ENCODE measurements at regions not wholly inside any gene's neighbourhood (a gene's known extent, or its start where the extent isn't known, plus 50 kb on each side); places are given as distances from the start of the nearest gene placed in this dataset.

- Histone ChIP-seq H3K4me2 (ENCODE audit: insufficient read depth, low read length) (no peak overlapping the region), H3K9me3 (ENCODE audit: insufficient read depth, low read length, severe bottlenecking) (no peaks in the 10 kb centered on the region), H3K9ac (ENCODE audit: low read depth, low read length) (no peak overlapping the region), H3K36me3 (ENCODE audit: insufficient read depth, low read length) (no peaks in the 10 kb centered on the region), H3K4me1 (ENCODE audit: insufficient read depth, low read length) (no peaks in the 10 kb centered on the region), H2AFZ (ENCODE audit: low read depth, low read length) (no peak overlapping the region), H3K27me3 (ENCODE audit: insufficient read depth, low read length, poor library complexity) (no peaks in the 10 kb centered on the region), H3K27ac (ENCODE audit: low read length) (no peak overlapping the region), H3K4me3 (ENCODE audit: low read depth in 1 of 2, low read length in 2 of 2) (no peak overlapping the region), H4K20me1 (ENCODE audit: insufficient read depth, low read length) (no peaks in the 10 kb centered on the region), H3K79me2 (ENCODE audit: insufficient read depth, low read length) (no peaks in the 10 kb centered on the region)
- no peak for ATAC-seq (ENCODE audit: insufficient read depth, low read depth)
- no peak for TF ChIP-seq EZH2 (IDR thresholded peaks at IDR 0.05; ENCODE audit: borderline replicate concordance, low read depth, low read length, severe bottlenecking)
- TF ChIP-seq CTCF (IDR thresholded peaks at IDR 0.05; ENCODE audit: borderline replicate concordance, extremely low read depth, low read length, poor library complexity, severe bottlenecking) = no peak
- no peak for DNase-seq
Measured at GRCh38 chr14:86723254-86723624, 1193.3 kb downstream of the FLRT2 start.

GRCh38 chr14:86722612-86723253, 1192.8 kb downstream of the FLRT2 start:
- DNase-seq = no peak
- H3K36me3 ChIP-seq (ENCODE audit: insufficient read depth, low read length) = no peaks in the 10 kb centered on the region
- H3K4me3 ChIP-seq (ENCODE audit: low read depth in 1 of 2, low read length in 2 of 2) = no peak overlapping the region
- H3K4me1 ChIP-seq (ENCODE audit: insufficient read depth, low read length) = no peaks in the 10 kb centered on the region
- TF ChIP-seq EZH2 (IDR thresholded peaks at IDR 0.05; ENCODE audit: borderline replicate concordance, low read depth, low read length, severe bottlenecking) = no peak
- H3K79me2 ChIP-seq (ENCODE audit: insufficient read depth, low read length) = no peaks in the 10 kb centered on the region
- H3K9me3 ChIP-seq (ENCODE audit: insufficient read depth, low read length, severe bottlenecking) = no peaks in the 10 kb centered on the region
- no peak overlapping the region for H2AFZ ChIP-seq (ENCODE audit: low read depth, low read length)
- H3K9ac ChIP-seq (ENCODE audit: low read depth, low read length) = no peak overlapping the region
- H3K27me3 ChIP-seq (ENCODE audit: insufficient read depth, low read length, poor library complexity) = no peaks in the 10 kb centered on the region
- H3K27ac ChIP-seq (ENCODE audit: low read length) = no peak overlapping the region
- ATAC-seq (ENCODE audit: insufficient read depth, low read depth) = no peak
- H3K4me2 ChIP-seq (ENCODE audit: insufficient read depth, low read length) = no peak overlapping the region
- no peaks in the 10 kb centered on the region for H4K20me1 ChIP-seq (ENCODE audit: insufficient read depth, low read length)

GRCh38 chr14:86714575-86714974, 1184.6 kb downstream of the FLRT2 start:
- no peak overlapping the region for H3K9ac ChIP-seq (ENCODE audit: low read depth, low read length)
- no peak overlapping the region for H3K4me2 ChIP-seq (ENCODE audit: insufficient read depth, low read length)
- H2AFZ ChIP-seq (ENCODE audit: low read depth, low read length) = no peak overlapping the region
- H3K36me3 ChIP-seq (ENCODE audit: insufficient read depth, low read length) = no peaks in the 10 kb centered on the region
- no peaks in the 10 kb centered on the region for H3K9me3 ChIP-seq (ENCODE audit: insufficient read depth, low read length, severe bottlenecking)
- no peaks in the 10 kb centered on the region for H3K4me1 ChIP-seq (ENCODE audit: insufficient read depth, low read length)
- no peak overlapping the region for H3K27ac ChIP-seq (ENCODE audit: low read length)
- ATAC-seq (ENCODE audit: insufficient read depth, low read depth) (peak; percentile 69; the same call in 2 of the 3 replicates), DNase-seq (no peak)
- TF ChIP-seq CTCF (IDR thresholded peaks at IDR 0.05; ENCODE audit: borderline replicate concordance, extremely low read depth, low read length, poor library complexity, severe bottlenecking) (no peak), EZH2 (IDR thresholded peaks at IDR 0.05; ENCODE audit: borderline replicate concordance, low read depth, low read length, severe bottlenecking) (no peak)
- no peaks in the 10 kb centered on the region for H3K79me2 ChIP-seq (ENCODE audit: insufficient read depth, low read length)
- H4K20me1 ChIP-seq (ENCODE audit: insufficient read depth, low read length) = no peaks in the 10 kb centered on the region
- H3K27me3 ChIP-seq (ENCODE audit: insufficient read depth, low read length, poor library complexity) = no peaks in the 10 kb centered on the region
- H3K4me3 ChIP-seq (ENCODE audit: low read depth in 1 of 2, low read length in 2 of 2) = no peak overlapping the region

GRCh38 chr14:86714153-86714552, 1184.2 kb downstream of the FLRT2 start:
- no peak overlapping the region for H3K9ac ChIP-seq (ENCODE audit: low read depth, low read length)
- ATAC-seq (ENCODE audit: insufficient read depth, low read depth) (no peak), DNase-seq (no peak)
- H3K36me3 ChIP-seq (ENCODE audit: insufficient read depth, low read length) = no peaks in the 10 kb centered on the region
- H3K4me3 ChIP-seq (ENCODE audit: low read depth in 1 of 2, low read length in 2 of 2) = no peak overlapping the region
- TF ChIP-seq CTCF (IDR thresholded peaks at IDR 0.05; ENCODE audit: borderline replicate concordance, extremely low read depth, low read length, poor library complexity, severe bottlenecking) (no peak), EZH2 (IDR thresholded peaks at IDR 0.05; ENCODE audit: borderline replicate concordance, low read depth, low read length, severe bottlenecking) (no peak)
- no peaks in the 10 kb centered on the region for H3K4me1 ChIP-seq (ENCODE audit: insufficient read depth, low read length)
- H3K4me2 ChIP-seq (ENCODE audit: insufficient read depth, low read length) = no peak overlapping the region
- H4K20me1 ChIP-seq (ENCODE audit: insufficient read depth, low read length) = no peaks in the 10 kb centered on the region
- H3K27me3 ChIP-seq (ENCODE audit: insufficient read depth, low read length, poor library complexity) = no peaks in the 10 kb centered on the region
- H3K9me3 ChIP-seq (ENCODE audit: insufficient read depth, low read length, severe bottlenecking) = no peaks in the 10 kb centered on the region
- no peak overlapping the region for H3K27ac ChIP-seq (ENCODE audit: low read length)
- no peaks in the 10 kb centered on the region for H3K79me2 ChIP-seq (ENCODE audit: insufficient read depth, low read length)
- H2AFZ ChIP-seq (ENCODE audit: low read depth, low read length) = no peak overlapping the region
